ENCODE measurements at regions not wholly inside any gene's neighbourhood (a gene's known extent, or its start where the extent isn't known, plus 50 kb on each side); places are given as distances from the start of the nearest gene placed in this dataset.

- TF ChIP-seq EP300 (IDR thresholded peaks at IDR 0.05) (no peak), POLR2A (IDR thresholded peaks at IDR 0.05) (no peak), POLR2AphosphoS5 (IDR thresholded peaks at IDR 0.05) (no peak)
- TF ChIP-seq, protein P1, sequence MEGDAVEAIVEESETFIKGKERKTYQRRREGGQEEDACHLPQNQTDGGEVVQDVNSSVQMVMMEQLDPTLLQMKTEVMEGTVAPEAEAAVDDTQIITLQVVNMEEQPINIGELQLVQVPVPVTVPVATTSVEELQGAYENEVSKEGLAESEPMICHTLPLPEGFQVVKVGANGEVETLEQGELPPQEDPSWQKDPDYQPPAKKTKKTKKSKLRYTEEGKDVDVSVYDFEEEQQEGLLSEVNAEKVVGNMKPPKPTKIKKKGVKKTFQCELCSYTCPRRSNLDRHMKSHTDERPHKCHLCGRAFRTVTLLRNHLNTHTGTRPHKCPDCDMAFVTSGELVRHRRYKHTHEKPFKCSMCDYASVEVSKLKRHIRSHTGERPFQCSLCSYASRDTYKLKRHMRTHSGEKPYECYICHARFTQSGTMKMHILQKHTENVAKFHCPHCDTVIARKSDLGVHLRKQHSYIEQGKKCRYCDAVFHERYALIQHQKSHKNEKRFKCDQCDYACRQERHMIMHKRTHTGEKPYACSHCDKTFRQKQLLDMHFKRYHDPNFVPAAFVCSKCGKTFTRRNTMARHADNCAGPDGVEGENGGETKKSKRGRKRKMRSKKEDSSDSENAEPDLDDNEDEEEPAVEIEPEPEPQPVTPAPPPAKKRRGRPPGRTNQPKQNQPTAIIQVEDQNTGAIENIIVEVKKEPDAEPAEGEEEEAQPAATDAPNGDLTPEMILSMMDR (IDR thresholded peaks at IDR 0.05) = no peak
- WGBS, 2 donors (ENCODE audit: low coverage in 1 of 2) = 27 to 58% methylated on average over 2 of the region's 2 CpGs
- no peak for ATAC-seq
- Histone ChIP-seq H3K27me3 (no peaks in the 10 kb centered on the region), H3K9me3 (no peaks in the 10 kb centered on the region), H3K4me3 (no peak overlapping the region), H3K4me1 (peaks cover 0 to 3% (median 0%) of the 10 kb centered on the region in 3 donors), H3K36me3 (no peaks in the 10 kb centered on the region), H3K27ac (no peak overlapping the region)
These were observed 83.5 kb upstream of the SPDL1 start for GRCh38 chr5:169499990-169500505.

DNA sequence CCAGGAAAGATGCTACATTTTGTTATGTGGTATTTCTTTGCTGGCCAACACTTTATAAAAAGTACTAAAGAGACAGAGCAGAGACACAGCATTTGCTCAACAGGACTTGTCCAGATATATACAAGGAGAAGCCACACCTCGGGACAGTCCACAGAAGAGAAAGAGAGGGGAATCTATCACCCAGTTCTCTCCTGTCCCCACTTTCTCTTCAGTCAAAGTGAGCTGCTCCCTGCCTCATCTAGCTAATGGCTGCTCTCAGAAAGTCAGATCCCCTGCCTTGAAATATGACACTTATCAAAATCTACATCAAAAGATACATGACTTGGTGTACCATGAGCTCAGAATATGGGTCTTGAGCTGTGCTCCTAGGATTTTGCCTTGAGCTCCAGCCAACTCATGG, 86.7 kb upstream of the SPDL1 start:
- TF ChIP-seq POLR2A (IDR thresholded peaks at IDR 0.05) = no peak
- no peak for TF ChIP-seq POLR2AphosphoS5 (IDR thresholded peaks at IDR 0.05)
- TF ChIP-seq, protein P1 (IDR thresholded peaks at IDR 0.05) = no peak
- TF ChIP-seq EP300 (IDR thresholded peaks at IDR 0.05) = no peak
- ATAC-seq = no peak
- Histone ChIP-seq H3K27ac (no peak overlapping the region), H3K4me1 (peaks cover 0 to 15% (median 0%) of the 10 kb centered on the region in 3 donors), H3K36me3 (no peaks in the 10 kb centered on the region), H3K9me3 (no peaks in the 10 kb centered on the region), H3K4me3 (no peak overlapping the region), H3K27me3 (no peaks in the 10 kb centered on the region)
- 58 to 100% methylated on average over 1 of the region's 1 CpG for WGBS, 2 donors (ENCODE audit: low coverage in 1 of 2)

GRCh38 chr5:169494941-169495548, 88.5 kb upstream of the SPDL1 start:
- H3K27me3 ChIP-seq = no peaks in the 10 kb centered on the region
- no peak for ATAC-seq
- no peak overlapping the region for H3K27ac ChIP-seq
- no peaks in the 10 kb centered on the region for H3K9me3 ChIP-seq
- no peak overlapping the region for H3K4me3 ChIP-seq
- WGBS, 2 donors (ENCODE audit: low coverage in 1 of 2) = 34 to 43% methylated on average over 3 of the region's 4 CpGs
- TF ChIP-seq POLR2A (IDR thresholded peaks at IDR 0.05) (no peak), EP300 (IDR thresholded peaks at IDR 0.05) (no peak), POLR2AphosphoS5 (IDR thresholded peaks at IDR 0.05) (no peak)
- TF ChIP-seq, protein P1 (IDR thresholded peaks at IDR 0.05) = no peak
- no peaks in the 10 kb centered on the region for H3K36me3 ChIP-seq
- H3K4me1 ChIP-seq = peaks cover 0 to 15% (median 0%) of the 10 kb centered on the region in 3 donors

- WGBS, 2 donors (ENCODE audit: low coverage in 1 of 2) = 6 to 14% methylated on average over 1 to 2 of the region's 2 CpGs
These were observed 89.1 kb upstream of the SPDL1 start for GRCh38 chr5:169494383-169494935.

More at GRCh38 chr5:169494383-169494935, 89.1 kb upstream of the SPDL1 start:
- no peaks in the 10 kb centered on the region for H3K27me3 ChIP-seq
- no peak overlapping the region for H3K4me3 ChIP-seq
- no peaks in the 10 kb centered on the region for H3K36me3 ChIP-seq
- TF ChIP-seq POLR2A (IDR thresholded peaks at IDR 0.05) (no peak), POLR2AphosphoS5 (IDR thresholded peaks at IDR 0.05) (no peak), EP300 (IDR thresholded peaks at IDR 0.05) (no peak)
- TF ChIP-seq, protein P1 (IDR thresholded peaks at IDR 0.05) = no peak
- no peaks in the 10 kb centered on the region for H3K9me3 ChIP-seq
- peaks cover 0 to 15% (median 0%) of the 10 kb centered on the region in 3 donors for H3K4me1 ChIP-seq
- no peak for ATAC-seq
- no peak overlapping the region for H3K27ac ChIP-seq

Data from gastroesophageal sphincter (tissue), 4 donors.